GM12878 (cell line): ENCODE measurements at regions not wholly inside any gene's neighbourhood (a gene's known extent, or its start where the extent isn't known, plus 50 kb on each side); places are given as distances from the start of the nearest gene placed in this dataset.

Experiments used
- ATAC-seq: fragments of 200-7000 bp; cut with Tn5 transposase; 3 replicates; pipeline ENCODE4 v1.9.1; 2020; ENCODE audit warnings: mild to moderate bottlenecking, moderate library complexity
- BruUV-seq: library from RNA; stranded (reverse); fragments of 400-500 nt; replicated peaks from 2 replicates; lab custom pipeline; 2021; lab: Mats Ljungman, UMichigan
- CTCF ChIA-PET: fragments of 300-600 bp; sonication (Branson Sonifier 250); formaldehyde crosslinking; extraction: SDS; loops from one replicate; lab custom pipeline; 2021; ENCODE audit warnings: inconsistent platforms; lab: Yijun Ruan, JAX
- POLR2A ChIA-PET: fragments of 350-600 bp; formaldehyde crosslinking; extraction: SDS; loops from one replicate; lab custom pipeline; 2021; ENCODE audit warnings: inconsistent platforms; lab: Charles Lee
- RAD21 ChIA-PET: fragments of 300-600 bp; sonication (Branson Sonifier 250); formaldehyde crosslinking; loops from one replicate; lab custom pipeline; 2023; ENCODE audit warnings: antibody characterized with exemption; ENCODE audit not compliant: unreplicated experiment; lab: Charles Lee
- SMC1A ChIA-PET: fragments of 300-600 bp; sonication (Branson Sonifier 250); formaldehyde crosslinking; loops from one replicate; lab custom pipeline; 2023; ENCODE audit not compliant: unreplicated experiment, uncharacterized antibody; lab: Charles Lee
- DNase-seq: peaks from one replicate; pipeline ENCODE4 v3.0.0-alpha.2; 2011; ENCODE audit warnings: low read depth, low spot score
- FAIRE-seq: peaks from 3 replicates; lab custom pipeline; 2011; peaks lifted over from hg19 to GRCh38; lab: Jason Lieb, UNC
- H2AFZ ChIP-seq: 2 replicates; pipeline ENCODE4 v1.6.0; 2011; ENCODE audit warnings: low read depth, low read length, control low read depth; ENCODE audit not compliant: control insufficient read depth
- H3K27ac ChIP-seq: 2 replicates; pipeline ENCODE4 v1.5.1; 2011; ENCODE audit warnings: control low read depth; ENCODE audit not compliant: control insufficient read depth, insufficient read depth
- H3K27me3 ChIP-seq, 2 experiments: replicated peaks in 1 of 2; 2 replicates each; pipeline versions ENCODE4 v1.6.0 to v1.6.1; 2011; ENCODE audit warnings: low read length in 1 of 2; ENCODE audit not compliant: control insufficient read depth in 2 of 2, insufficient read depth in 2 of 2
- H3K36me3 ChIP-seq, 2 experiments: 2 replicates each; pipeline ENCODE4 v1.5.1; 2011; ENCODE audit warnings: low read length in 1 of 2; ENCODE audit not compliant: control insufficient read depth in 2 of 2, insufficient read depth in 2 of 2
- H3K4me1 ChIP-seq: 2 replicates; pipeline ENCODE4 v1.6.1; 2011; ENCODE audit warnings: mild to moderate bottlenecking, low read length, moderate library complexity, mixed read lengths; ENCODE audit not compliant: control insufficient read depth, insufficient read depth
- H3K4me2 ChIP-seq: 2 replicates; pipeline ENCODE4 v1.6.0; 2011; ENCODE audit warnings: control low read depth; ENCODE audit not compliant: control insufficient read depth, insufficient read depth
- H3K4me3 ChIP-seq: fragments of 200-600 bp; sonication (generic); 2 replicates; pipeline ENCODE4 v1.5.1; 2016
- H3K79me2 ChIP-seq: 2 replicates; pipeline ENCODE4 v1.6.0; 2011; ENCODE audit warnings: low read length; ENCODE audit not compliant: control insufficient read depth, insufficient read depth
- H3K9ac ChIP-seq: 2 replicates; pipeline ENCODE4 v1.8.0; 2011; ENCODE audit warnings: low read length, control low read depth, mixed read lengths; ENCODE audit not compliant: control insufficient read depth, insufficient read depth
- H3K9me3 ChIP-seq: replicated peaks from 3 replicates; pipeline ENCODE4 v1.5.1; 2011; ENCODE audit warnings: mild to moderate bottlenecking, low read length; ENCODE audit not compliant: control insufficient read depth, insufficient read depth
- H4K20me1 ChIP-seq: 2 replicates; pipeline ENCODE4 v1.6.0; 2011; ENCODE audit not compliant: control insufficient read depth, insufficient read depth
- ATF2 ChIP-seq: IDR thresholded peaks from 2 replicates; pipeline ENCODE4 v1.6.1; 2012; ENCODE audit warnings: low read length, inconsistent platforms
- CREB1 ChIP-seq: IDR thresholded peaks from 2 replicates; pipeline ENCODE4 v1.6.1; 2012; ENCODE audit warnings: low read depth, mild to moderate bottlenecking, inconsistent platforms
- EP300 ChIP-seq, 2 experiments: fragments of 150-350 bp in 1 of 2; IDR thresholded peaks; 2 replicates each; pipeline ENCODE4 v1.6.1; 2011 to 2012; ENCODE audit warnings: low read depth in 2 of 2, low read length in 2 of 2, borderline replicate concordance in 1 of 2, improper control_type of control experiment in 1 of 2, inconsistent platforms in 1 of 2; ENCODE audit not compliant: control insufficient read depth in 1 of 2
- IKZF1 ChIP-seq: fragments of 450-650 bp; conservative IDR thresholded peaks from 2 replicates; pipeline ENCODE4 v1.6.1; 2017; ENCODE audit warnings: antibody characterized with exemption, mild to moderate bottlenecking
- IRF4 ChIP-seq: IDR thresholded peaks from 2 replicates; pipeline ENCODE4 v1.6.1; 2011; ENCODE audit warnings: low read depth, low read length
- LARP7 ChIP-seq: fragments of 450-650 bp; IDR thresholded peaks from 2 replicates; pipeline ENCODE4 v1.6.1; 2017; ENCODE audit warnings: mild to moderate bottlenecking
- NBN ChIP-seq: fragments of 450-650 bp; IDR thresholded peaks from 2 replicates; pipeline ENCODE4 v1.6.1; 2016
- NFYA ChIP-seq: IDR thresholded peaks from 2 replicates; pipeline ENCODE4 v1.6.1; 2011; ENCODE audit warnings: low read depth, mild to moderate bottlenecking, low read length, improper control_type of control experiment, borderline replicate concordance
- NFYB ChIP-seq: IDR thresholded peaks from 2 replicates; pipeline ENCODE4 v1.6.1; 2011; ENCODE audit warnings: low read depth, mild to moderate bottlenecking, low read length, improper control_type of control experiment, moderate library complexity; ENCODE audit not compliant: insufficient read depth
- SUZ12 ChIP-seq: fragments of 200-600 bp; sonication (generic); IDR thresholded peaks from one replicate; pipeline ENCODE4 v1.6.1; 2018; ENCODE audit warnings: antibody characterized with exemption, mild to moderate bottlenecking; ENCODE audit not compliant: unreplicated experiment
- ZZZ3 ChIP-seq: IDR thresholded peaks from 2 replicates; pipeline ENCODE4 v1.6.1; 2011; ENCODE audit warnings: low read depth; ENCODE audit not compliant: control insufficient read depth, insufficient read length
- WGBS: methylation state at CpG from one replicate; pipeline ENCODE4 v1.1.6; 2016; ENCODE audit warnings: low lambda C conversion rate; ENCODE audit not compliant: insufficient replicate concordance, insufficient coverage; ENCODE audit errors: missing lambda C conversion rate; 5-methylcytosine and 5-hydroxymethylcytosine counted together
- in situ Hi-C: fragments of 300-500 bp; cut with MboI; formaldehyde crosslinking; loops from 9 replicates; pipeline ENCODE4 v1.14.3; 2018; ENCODE audit warnings: mixed read lengths
- intact Hi-C: fragments of 100-400 bp; cut with micrococcal nuclease; formaldehyde crosslinking; loops from one replicate; pipeline ENCODE4 v1.14.2; 2022; ENCODE audit not compliant: unreplicated experiment
- TF ChIP-seq, protein P1 (sequence below): fragments of 150-350 bp; IDR thresholded peaks from 2 replicates; pipeline ENCODE4 v1.6.1; 2016; ENCODE audit warnings: low read depth, low read length
- TF ChIP-seq, protein P2 (sequence below): fragments of 450-650 bp; formaldehyde crosslinking; IDR thresholded peaks from 2 replicates; pipeline ENCODE4 v1.4.0; 2020; ENCODE audit warnings: mild to moderate bottlenecking, moderate library complexity

DNA sequence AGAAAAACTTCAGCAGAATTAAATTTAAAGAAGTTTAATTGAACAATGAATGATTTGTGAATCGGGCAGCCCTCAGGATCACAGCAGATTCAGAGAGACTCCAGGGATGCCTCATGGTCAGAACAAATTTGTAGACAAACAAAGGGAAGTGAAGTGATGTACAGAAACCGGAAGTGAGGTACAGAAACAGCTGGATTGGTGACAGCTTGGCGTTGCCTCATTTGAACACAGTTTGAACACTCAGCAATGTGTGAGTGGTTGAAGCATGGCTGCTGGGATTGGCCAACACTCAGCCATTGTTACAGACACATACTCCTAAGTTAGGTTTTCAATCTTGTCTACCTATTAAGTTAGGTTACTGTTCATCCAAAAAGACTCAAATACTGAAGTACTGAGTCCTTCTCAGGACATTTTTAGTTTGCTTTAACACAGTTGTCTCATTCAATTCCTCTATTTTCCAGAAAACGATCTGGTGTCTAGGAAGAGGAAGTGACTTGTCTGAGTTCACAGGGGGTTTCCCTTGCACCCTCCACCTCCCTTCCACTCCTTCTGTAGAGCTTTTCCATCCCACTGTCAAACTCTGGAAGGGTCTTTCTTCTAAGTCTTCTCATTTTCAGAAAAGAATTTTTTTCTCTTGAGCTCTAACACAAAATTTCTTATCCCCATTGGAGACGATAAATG is 137.9 kb downstream of the SLC4A3 start:
- no peak overlapping the region for H3K4me3 ChIP-seq
- H3K27ac ChIP-seq = no peak overlapping the region
- H3K27me3 ChIP-seq = no peaks in the 10 kb centered on the region
- H3K4me2 ChIP-seq = no peak overlapping the region
- no peak overlapping the region for H2AFZ ChIP-seq
- DNase-seq (no peak), FAIRE-seq (no peak), ATAC-seq (no peak)
- H3K36me3 ChIP-seq = no peaks in the 10 kb centered on the region
- no peaks in the 10 kb centered on the region for H4K20me1 ChIP-seq
- SMC1A ChIA-PET = no interaction called here
- intact Hi-C loops = no loop called here
- CTCF ChIA-PET = no interaction called here
- RAD21 ChIA-PET = no interaction called here
- in situ Hi-C loops = no loop called here
- no peak overlapping the region for H3K9ac ChIP-seq
- H3K79me2 ChIP-seq = no peaks in the 10 kb centered on the region
- 39% methylated on average over 5 of the region's 5 CpGs for WGBS
- no peaks in the 10 kb centered on the region; the same call in 2 of the 3 replicates for H3K9me3 ChIP-seq
- H3K4me1 ChIP-seq = no peaks in the 10 kb centered on the region
- POLR2A ChIA-PET = no interaction called here
- BruUV-seq = no TSS peak
- TF ChIP-seq ATF2 (no peak), EP300 (IDR thresholded peaks at IDR 0.05; ENCODE audit: borderline replicate concordance in 1 of 2, control insufficient read depth in 1 of 2, low read depth in 2 of 2, low read length in 2 of 2) (no peak), IRF4 (no peak), IKZF1 (no peak), SUZ12 (no peak), NFYB (no peak), ZZZ3 (no peak), LARP7 (no peak), NBN (no peak), CREB1 (no peak), NFYA (no peak)
- TF ChIP-seq, protein P1, sequence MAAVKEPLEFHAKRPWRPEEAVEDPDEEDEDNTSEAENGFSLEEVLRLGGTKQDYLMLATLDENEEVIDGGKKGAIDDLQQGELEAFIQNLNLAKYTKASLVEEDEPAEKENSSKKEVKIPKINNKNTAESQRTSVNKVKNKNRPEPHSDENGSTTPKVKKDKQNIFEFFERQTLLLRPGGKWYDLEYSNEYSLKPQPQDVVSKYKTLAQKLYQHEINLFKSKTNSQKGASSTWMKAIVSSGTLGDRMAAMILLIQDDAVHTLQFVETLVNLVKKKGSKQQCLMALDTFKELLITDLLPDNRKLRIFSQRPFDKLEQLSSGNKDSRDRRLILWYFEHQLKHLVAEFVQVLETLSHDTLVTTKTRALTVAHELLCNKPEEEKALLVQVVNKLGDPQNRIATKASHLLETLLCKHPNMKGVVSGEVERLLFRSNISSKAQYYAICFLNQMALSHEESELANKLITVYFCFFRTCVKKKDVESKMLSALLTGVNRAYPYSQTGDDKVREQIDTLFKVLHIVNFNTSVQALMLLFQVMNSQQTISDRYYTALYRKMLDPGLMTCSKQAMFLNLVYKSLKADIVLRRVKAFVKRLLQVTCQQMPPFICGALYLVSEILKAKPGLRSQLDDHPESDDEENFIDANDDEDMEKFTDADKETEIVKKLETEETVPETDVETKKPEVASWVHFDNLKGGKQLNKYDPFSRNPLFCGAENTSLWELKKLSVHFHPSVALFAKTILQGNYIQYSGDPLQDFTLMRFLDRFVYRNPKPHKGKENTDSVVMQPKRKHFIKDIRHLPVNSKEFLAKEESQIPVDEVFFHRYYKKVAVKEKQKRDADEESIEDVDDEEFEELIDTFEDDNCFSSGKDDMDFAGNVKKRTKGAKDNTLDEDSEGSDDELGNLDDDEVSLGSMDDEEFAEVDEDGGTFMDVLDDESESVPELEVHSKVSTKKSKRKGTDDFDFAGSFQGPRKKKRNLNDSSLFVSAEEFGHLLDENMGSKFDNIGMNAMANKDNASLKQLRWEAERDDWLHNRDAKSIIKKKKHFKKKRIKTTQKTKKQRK = no peak
- TF ChIP-seq, protein P2, sequence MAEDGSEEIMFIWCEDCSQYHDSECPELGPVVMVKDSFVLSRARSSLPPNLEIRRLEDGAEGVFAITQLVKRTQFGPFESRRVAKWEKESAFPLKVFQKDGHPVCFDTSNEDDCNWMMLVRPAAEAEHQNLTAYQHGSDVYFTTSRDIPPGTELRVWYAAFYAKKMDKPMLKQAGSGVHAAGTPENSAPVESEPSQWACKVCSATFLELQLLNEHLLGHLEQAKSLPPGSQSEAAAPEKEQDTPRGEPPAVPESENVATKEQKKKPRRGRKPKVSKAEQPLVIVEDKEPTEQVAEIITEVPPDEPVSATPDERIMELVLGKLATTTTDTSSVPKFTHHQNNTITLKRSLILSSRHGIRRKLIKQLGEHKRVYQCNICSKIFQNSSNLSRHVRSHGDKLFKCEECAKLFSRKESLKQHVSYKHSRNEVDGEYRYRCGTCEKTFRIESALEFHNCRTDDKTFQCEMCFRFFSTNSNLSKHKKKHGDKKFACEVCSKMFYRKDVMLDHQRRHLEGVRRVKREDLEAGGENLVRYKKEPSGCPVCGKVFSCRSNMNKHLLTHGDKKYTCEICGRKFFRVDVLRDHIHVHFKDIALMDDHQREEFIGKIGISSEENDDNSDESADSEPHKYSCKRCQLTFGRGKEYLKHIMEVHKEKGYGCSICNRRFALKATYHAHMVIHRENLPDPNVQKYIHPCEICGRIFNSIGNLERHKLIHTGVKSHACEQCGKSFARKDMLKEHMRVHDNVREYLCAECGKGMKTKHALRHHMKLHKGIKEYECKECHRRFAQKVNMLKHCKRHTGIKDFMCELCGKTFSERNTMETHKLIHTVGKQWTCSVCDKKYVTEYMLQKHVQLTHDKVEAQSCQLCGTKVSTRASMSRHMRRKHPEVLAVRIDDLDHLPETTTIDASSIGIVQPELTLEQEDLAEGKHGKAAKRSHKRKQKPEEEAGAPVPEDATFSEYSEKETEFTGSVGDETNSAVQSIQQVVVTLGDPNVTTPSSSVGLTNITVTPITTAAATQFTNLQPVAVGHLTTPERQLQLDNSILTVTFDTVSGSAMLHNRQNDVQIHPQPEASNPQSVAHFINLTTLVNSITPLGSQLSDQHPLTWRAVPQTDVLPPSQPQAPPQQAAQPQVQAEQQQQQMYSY = no peak
